GM10248 (cell line): ENCODE measurements at regions not wholly inside any gene's neighbourhood (a gene's known extent, or its start where the extent isn't known, plus 50 kb on each side); places are given as distances from the start of the nearest gene placed in this dataset.

Source experiments
- CTCF ChIA-PET: fragments of 300-600 bp; sonication (Branson Sonifier 250); formaldehyde crosslinking; extraction: SDS; loops from one replicate; lab custom pipeline; 2021; ENCODE audit warnings: antibody characterized with exemption; lab: Yijun Ruan, JAX
- POLR2A ChIA-PET: fragments of 350-650 bp; sonication (Branson Sonifier 250); formaldehyde crosslinking; extraction: SDS; loops from one replicate; lab custom pipeline; 2020; ENCODE audit warnings: antibody characterized with exemption; lab: Yijun Ruan, JAX
- DNase-seq: peaks from one replicate; pipeline ENCODE4 v3.0.0; 2012; ENCODE audit errors: extremely low spot score
- TF ChIP-seq, protein P1 (sequence below): IDR thresholded peaks from 2 replicates; pipeline ENCODE4 v1.5.1; 2012; ENCODE audit warnings: mild to moderate bottlenecking, low read depth; ENCODE audit errors: extremely low read depth, missing control alignments, control extremely low read depth

DNA sequence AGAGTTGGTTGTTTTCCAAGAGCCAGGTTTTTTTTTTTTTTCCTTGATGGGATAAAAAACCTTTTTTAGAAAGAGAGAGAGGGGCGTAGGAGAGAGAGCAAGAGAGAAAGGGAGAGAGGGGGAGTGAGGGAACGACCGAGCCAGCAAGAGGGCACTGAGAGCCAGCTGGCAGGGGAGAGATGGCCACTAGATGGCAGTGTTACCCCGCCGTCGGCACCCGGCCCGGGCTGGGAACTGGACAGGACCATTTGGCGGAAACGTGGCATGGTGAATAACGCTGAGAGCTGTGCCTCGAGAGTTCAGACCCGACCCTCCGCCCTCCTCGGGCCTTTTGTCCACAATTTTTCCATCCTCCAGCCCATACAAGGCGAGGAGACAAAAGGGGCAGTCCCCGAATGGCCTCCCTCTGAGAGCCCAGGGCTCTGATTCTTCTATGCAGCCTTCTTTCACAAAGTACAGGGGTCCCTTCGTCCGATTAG, 286.7 kb upstream of the VRK2 start:
- TF ChIP-seq, protein P1, sequence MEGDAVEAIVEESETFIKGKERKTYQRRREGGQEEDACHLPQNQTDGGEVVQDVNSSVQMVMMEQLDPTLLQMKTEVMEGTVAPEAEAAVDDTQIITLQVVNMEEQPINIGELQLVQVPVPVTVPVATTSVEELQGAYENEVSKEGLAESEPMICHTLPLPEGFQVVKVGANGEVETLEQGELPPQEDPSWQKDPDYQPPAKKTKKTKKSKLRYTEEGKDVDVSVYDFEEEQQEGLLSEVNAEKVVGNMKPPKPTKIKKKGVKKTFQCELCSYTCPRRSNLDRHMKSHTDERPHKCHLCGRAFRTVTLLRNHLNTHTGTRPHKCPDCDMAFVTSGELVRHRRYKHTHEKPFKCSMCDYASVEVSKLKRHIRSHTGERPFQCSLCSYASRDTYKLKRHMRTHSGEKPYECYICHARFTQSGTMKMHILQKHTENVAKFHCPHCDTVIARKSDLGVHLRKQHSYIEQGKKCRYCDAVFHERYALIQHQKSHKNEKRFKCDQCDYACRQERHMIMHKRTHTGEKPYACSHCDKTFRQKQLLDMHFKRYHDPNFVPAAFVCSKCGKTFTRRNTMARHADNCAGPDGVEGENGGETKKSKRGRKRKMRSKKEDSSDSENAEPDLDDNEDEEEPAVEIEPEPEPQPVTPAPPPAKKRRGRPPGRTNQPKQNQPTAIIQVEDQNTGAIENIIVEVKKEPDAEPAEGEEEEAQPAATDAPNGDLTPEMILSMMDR = peak; percentile 92
- peak; percentile 79 for DNase-seq
- POLR2A ChIA-PET = no interaction called here
- CTCF ChIA-PET = interaction anchor here (0.7 to 2.8 kb wide), 24 partner anchors 8 to 1034 kb away, joined by 3 to 28 read pairs (median 4); no protein-coding TSS in a partner anchor

GRCh38 chr2:57760381-57760801, 286.2 kb upstream of the VRK2 start:
- TF ChIP-seq, protein P1 = no peak
- POLR2A ChIA-PET = no interaction called here
- peak; percentile 40 for DNase-seq
- CTCF ChIA-PET = interaction anchor here (0.7 to 2.8 kb wide), 21 partner anchors 8 to 797 kb away, joined by 3 to 28 read pairs (median 4); no protein-coding TSS in a partner anchor

GRCh38 chr2:57776916-57777315, 269.7 kb upstream of the VRK2 start:
- POLR2A ChIA-PET = no interaction called here
- DNase-seq = no peak
- CTCF ChIA-PET = no interaction called here
- TF ChIP-seq, protein P1 = no peak

DNA sequence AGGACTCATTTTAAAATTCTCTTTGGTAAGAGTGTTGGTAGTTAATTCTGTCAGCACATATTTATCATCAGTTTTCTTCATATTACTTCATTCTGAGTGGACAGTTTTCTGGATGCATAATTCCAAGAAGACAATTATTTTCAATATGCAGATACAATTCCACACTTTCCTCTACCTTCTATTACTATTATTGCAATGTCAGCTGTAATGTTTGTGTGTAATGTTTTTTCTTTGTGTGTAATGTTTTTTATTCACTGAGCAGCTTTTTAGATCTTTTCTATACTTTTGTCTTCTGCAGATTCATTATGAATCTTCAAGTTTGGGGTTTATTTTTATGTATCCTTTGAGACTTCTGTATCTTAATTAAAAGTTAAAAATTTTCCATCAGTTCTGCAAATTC, 264.0 kb upstream of the VRK2 start:
- no peak for DNase-seq
- TF ChIP-seq, protein P1 = no peak
- ChIA-PET CTCF (no interaction called here), POLR2A (no interaction called here)

DNA sequence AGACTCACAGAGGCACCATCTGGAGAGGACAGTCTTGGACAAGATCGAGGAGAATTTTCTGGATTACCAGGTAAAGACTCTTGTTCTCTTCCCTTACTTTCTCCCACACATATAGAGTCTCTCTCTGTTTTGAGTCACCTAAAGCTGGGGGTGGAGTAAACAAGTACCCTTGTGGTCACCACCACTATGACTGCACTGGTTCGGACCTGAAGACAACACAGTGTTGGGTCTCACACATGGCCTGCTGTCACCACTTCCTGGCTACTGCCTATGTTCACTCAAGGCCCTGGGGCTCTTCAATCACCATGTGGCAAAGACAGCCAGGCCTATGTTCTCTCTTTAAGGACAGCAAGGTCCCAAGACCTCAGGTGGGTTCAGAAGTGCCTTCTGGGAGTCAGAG, 253.3 kb upstream of the VRK2 start:
- CTCF ChIA-PET = no interaction called here
- POLR2A ChIA-PET = no interaction called here
- TF ChIP-seq, protein P1 = no peak
- DNase-seq = no peak

DNA sequence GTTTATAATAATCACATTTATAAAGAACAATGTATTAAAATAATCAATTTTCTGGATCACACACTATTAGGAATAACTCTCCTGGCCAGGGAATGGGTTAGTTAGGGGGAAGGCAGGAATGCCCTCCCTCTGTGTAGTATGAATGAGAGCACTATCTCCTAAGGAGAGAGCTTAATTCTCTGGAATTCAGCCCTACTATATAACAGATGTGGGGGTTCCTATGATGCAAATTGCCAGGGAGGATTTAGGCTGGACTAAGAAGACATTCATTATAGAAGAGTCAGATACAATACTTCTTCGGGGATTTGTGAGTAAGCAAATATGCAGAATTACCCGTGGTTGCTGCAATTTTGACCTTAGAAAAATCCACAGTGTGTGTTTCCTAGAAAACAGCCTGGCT, 250.1 kb upstream of the VRK2 start:
- CTCF ChIA-PET = no interaction called here
- TF ChIP-seq, protein P1 = no peak
- DNase-seq = no peak
- POLR2A ChIA-PET = no interaction called here

DNA sequence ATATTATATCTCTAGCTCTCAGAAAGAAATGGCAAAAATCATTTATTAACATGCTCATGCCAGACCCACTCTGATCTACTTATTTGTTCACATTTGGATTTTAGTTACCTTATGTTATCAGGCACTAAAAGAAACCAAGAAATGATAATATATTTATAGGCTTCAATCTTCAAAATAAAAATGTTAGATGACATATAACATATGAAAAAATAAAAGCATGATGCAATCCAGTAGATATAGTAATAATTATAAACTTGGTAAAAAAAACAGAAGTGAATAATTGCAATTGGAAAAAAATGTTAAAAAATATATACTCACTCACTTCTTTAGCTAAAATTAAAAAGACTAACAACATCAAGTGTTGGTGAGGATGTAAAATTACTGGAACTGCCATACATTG, 248.3 kb upstream of the VRK2 start:
- TF ChIP-seq, protein P1 = no peak
- POLR2A ChIA-PET = no interaction called here
- CTCF ChIA-PET = interaction anchor here (1.0 kb wide), 1 partner anchor 38 kb away, joined by 3 read pairs; no protein-coding TSS in a partner anchor
- no peak for DNase-seq
